ENCODE measurements at regions not wholly inside any gene's neighbourhood (a gene's known extent, or its start where the extent isn't known, plus 50 kb on each side); places are given as distances from the start of the nearest gene placed in this dataset.

DNA sequence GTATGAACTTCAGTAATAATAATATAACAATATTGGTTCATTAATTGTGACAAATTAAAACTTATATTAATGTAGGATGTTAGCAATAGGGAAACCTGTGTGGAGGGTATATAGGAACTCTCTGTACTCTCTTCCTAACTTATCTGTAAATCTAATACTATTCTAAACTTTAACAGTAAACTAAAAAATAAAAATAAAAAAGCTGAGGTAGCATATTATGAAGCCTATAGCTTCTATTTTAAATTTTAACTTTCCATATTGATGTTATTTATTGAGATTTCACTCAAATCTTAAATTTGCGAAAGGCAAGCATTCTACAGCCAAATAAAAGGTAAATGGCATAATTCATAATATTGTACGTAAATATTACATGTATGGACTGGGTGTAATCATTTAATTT lies 326.4 kb downstream of the MEI4 start:
- DNase-seq = no peak

GRCh38 chr6:77986380-77987034 lies 333.7 kb downstream of the MEI4 start:
- DNase-seq = no peak

DNA sequence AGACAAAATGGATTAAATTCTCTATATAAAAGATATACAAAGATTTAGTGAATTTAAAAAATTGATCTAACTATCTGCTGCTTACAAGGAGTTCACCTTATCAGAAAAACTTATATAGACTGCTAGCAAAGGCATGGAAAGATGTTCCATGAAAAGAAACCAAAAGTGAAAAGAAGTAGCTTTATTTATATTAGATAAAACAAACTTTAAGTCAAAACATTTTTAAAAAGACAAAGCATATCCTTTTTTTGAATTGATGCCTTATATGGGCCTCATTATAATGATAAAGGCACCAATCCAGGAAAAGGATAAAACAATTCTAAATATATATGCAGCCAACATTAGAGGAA lies 334.2 kb downstream of the MEI4 start:
- DNase-seq = no peak

DNA sequence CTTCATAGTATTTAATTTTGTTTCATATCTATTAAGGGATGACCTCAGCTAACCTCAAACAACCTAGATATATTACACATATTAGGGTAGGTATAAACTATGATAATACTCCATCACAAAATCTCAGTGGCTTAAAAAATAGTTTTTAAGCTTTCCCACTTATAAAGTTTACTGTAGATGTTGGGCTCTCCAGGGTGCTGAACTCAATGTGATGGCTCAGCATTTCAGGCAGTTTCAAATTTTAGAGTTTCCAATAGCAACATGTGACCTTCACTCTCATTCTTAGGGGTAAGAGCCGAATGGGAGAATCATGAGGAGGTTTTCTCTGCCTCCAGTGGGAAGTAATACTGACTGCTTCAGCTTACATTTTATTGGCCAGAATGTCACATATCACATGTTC lies 357.3 kb downstream of the MEI4 start:
- DNase-seq = no peak

DNA sequence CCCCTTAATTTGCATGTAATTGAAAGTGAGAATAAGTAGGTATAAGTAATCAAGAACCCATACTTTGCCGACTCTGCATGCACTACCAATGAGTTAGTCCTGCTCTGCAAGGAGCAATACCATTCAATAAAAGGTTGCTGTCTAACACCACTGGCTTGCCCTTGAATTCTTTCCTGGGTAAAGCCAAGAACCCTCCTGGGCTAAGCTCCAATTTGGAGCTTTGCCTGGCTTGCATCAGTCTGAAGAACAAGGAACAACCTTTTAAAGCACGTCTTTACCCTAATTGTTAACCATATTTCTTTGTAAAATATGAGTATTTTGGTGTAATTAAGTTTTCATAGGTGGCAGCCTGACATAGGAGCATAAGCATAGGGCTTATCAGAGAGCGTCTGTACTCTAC lies 367.7 kb downstream of the MEI4 start:
- DNase-seq = no peak

DNA sequence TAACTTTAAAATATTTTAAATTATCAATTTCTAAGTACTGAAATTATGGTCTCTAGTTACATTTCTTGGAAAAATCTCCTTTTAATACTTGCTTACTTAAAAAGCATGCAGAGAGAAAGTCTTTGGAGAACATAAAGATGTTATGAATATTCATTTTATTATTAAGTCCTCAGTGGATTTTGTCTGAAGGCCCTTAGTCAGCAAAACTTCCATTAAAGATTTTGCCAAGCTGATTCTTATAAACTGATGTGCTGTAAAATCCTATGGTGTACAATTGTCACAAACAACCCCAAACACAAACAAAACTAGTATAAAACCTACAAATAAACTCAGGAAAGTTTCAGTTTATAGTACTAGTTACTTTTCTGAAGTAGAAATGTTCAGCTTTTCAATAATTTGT lies 372.7 kb downstream of the MEI4 start:
- no peak for DNase-seq

DNA sequence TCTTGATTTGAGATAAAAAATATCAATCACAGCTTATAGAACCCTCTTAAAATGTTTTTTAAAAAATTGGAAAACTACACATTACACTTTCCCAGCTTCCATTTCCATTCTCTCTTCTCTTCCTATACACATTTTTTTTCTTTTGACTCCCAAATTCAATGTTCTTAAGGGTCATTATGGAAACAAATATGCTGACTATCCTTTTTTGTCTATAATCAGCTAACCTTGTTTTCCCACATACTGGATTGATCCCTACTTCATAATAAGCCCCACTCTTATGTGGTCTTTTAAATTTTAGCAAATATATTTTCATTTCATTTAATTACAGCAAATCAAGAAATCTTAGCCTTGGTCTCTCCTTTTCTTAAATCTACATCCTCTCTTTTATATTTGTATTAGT lies 378.4 kb downstream of the MEI4 start:
- DNase-seq = no peak

DNA sequence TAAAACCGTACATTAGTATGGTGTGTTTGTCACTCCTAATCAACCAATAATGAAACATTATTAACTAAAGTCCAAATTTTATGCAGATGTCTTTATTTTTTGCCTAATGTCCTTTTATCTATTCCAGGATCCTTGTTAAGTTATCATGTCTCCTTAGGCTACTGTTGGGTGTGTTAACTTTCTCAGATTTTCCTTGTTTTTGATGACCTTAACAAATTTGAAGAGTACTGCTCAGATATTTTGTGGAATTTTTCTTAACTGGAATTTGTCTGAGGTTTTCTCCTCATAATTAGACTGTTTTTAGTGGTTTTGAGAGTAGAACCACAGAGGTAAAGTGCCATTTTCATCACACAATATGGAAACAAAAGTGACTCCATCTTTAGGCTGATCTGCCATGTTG lies 406.3 kb downstream of the MEI4 start:
- DNase-seq = no peak

GRCh38 chr6:78062993-78063392 lies 410.2 kb downstream of the MEI4 start:
- DNase-seq = no peak

DNA sequence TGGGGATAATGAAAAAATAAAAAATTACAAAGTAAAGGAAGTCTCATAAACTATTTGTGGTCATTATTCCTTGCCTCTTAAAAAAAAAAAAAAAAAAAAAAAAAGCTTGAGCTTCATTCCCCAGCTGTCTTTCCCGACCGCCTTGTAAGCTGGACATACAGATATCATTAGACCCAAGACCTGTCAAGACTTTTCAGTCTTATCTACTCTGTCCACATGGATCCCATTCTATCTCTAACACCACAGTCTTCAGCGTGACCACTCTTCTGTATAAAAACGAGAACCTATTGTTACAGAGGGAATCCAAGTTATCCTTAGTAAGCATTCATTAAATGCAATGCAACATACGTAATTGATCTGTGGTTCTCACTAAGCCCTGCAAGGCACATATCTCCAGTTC lies 423.5 kb downstream of the MEI4 start:
- no peak for DNase-seq

GRCh38 chr6:78089531-78089930 lies 436.7 kb downstream of the MEI4 start:
- DNase-seq = no peak

DNA sequence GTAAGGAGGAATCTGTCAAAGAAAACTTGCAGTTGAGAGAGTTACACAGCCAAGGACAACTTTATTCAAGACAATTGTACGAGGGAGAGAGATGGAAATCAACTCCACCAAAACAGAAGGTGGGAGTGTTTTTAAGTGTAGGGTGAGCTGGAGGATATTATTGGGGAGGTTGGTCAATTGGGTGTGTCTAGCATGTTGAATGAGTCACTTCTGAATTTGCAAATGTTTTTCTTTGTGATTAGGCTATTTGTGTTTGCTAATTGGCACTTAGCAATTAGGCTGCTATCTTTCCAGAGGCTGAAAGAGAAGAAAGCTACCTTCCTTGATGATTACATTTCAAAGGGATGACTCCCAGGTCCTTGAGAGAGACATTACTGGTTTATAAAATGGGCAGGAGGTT lies 441.1 kb downstream of the MEI4 start:
- no peak for DNase-seq

DNA sequence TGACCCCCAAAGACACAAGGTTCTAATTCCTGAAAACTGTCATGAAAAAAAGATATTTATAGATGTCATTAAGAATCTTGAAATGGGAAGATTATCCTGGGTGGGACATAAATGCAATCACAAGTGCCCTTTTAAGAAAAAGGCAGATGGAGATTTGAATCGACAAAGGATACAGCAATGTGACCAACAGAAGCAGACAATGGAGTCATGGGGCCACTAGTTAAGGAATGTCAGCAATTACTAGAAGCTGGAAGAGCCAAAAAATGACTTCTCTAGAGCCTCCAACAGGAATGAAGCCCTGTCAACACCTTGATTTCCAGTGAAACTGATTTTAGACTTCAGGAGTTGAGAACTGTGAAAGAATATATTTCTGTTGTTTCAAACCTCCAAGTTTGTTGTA lies 448.5 kb downstream of the MEI4 start:
- DNase-seq = no peak

- DNase-seq = no peak
These were observed 457.8 kb downstream of the MEI4 start for GRCh38 chr6:78110641-78111040.

GRCh38 chr6:78117966-78118365 lies 465.1 kb downstream of the MEI4 start:
- DNase-seq = no peak

- DNase-seq = no peak
These were observed 478.7 kb downstream of the MEI4 start for GRCh38 chr6:78131521-78131920.

- no peak for DNase-seq
These were observed 480.0 kb downstream of the MEI4 start for GRCh38 chr6:78132671-78133410.

- DNase-seq = no peak
These were observed 497.6 kb downstream of the MEI4 start for GRCh38 chr6:78150425-78150824.

- DNase-seq = no peak
These were observed 501.1 kb downstream of the MEI4 start for GRCh38 chr6:78153976-78154375.

GRCh38 chr6:78157606-78158005 lies 504.8 kb downstream of the MEI4 start:
- DNase-seq = no peak

GRCh38 chr6:78188891-78189290 lies 536.1 kb downstream of the MEI4 start:
- DNase-seq = no peak

- DNase-seq = no peak
These were observed 539.2 kb downstream of the MEI4 start for GRCh38 chr6:78192057-78192456.

- no peak for DNase-seq
These were observed 546.2 kb downstream of the MEI4 start for GRCh38 chr6:78199044-78199443.

- no peak for DNase-seq
These were observed 569.4 kb downstream of the MEI4 start for GRCh38 chr6:78222226-78222625.

DNA sequence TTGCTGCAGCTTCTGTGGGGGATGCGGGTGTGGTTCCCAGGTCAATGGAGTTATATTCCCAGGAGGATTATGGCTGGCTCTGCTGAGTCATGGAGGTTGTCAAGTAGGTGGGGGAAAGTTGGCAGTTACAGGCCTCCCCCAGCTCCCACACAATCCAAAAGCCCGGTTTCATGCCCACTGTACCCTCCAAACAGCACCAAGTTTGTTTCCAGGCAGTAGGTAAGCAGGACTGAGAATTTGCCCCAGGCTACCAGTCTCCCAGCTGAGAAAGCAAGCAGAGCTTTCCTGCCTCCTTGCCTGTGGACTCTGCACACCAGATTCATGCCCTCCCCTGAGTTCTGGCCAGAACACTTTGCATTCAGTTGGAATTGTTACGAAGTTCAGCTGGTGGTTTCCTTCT lies 578.2 kb downstream of the MEI4 start:
- DNase-seq = no peak
